ENCODE measurements at regions not wholly inside any gene's neighbourhood (a gene's known extent, or its start where the extent isn't known, plus 50 kb on each side); places are given as distances from the start of the nearest gene placed in this dataset.
"Not testable (repeated sequence)": the region's sequence is repeated elsewhere in the genome, so short reads cannot be mapped to it uniquely, and the experiment has no call there.

DNA sequence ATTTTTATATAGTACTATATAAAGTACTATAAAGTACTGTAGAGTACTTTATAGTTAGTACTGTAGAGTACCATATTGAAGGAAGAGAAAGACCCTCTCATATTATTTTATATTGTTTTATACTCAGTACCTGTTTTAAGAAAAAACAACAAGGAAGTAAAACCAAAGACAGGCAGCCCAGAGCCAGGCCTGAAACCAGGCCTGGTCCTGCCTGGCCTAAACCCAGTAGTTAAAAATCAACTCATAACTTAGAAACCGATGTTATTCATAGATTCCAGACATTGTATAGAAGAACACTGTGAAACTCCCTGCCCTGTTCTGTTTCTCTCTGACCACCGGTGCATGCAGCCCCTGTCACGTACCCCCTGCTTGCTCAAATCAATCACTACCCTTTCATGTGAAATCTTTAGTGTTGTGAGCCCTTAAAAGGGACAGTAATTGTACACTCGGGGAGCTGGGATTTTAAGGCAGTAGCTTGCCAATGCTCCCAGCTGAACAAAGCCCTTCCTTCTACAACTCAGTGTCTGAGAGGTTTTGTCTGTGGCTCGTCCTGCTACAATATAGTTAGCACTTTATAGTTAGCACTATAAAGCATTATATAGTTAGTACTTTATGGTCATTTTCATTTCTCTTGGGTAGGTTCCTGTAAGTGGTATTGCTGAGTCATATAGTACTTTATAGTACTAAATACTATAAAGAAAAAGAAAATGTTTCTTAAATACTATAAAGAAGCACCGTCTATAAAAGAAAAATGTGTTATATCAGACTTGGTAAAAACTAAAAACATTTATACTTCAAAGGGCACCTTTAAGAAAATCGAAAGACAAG, 940.6 kb upstream of the ACO1 start:
- H2AK5ac ChIP-seq (ENCODE audit: low read depth, low read length); H3K4me3 ChIP-seq (ENCODE audit: insufficient read depth, low read depth, low read length); H3K56ac ChIP-seq (ENCODE audit: extremely low read depth, insufficient read depth, low read length); H4K20me1 ChIP-seq (ENCODE audit: insufficient read depth, low read length); H3K27me3 ChIP-seq (ENCODE audit: control insufficient read depth, insufficient read depth, low read length); CTCF ChIA-PET; H3K4me1 ChIP-seq (ENCODE audit: control insufficient read depth, insufficient read depth, low read length); H3K27ac ChIP-seq (ENCODE audit: insufficient read depth, low read length); H3K14ac ChIP-seq (replicated peaks; ENCODE audit: low read depth, low read length); H2BK15ac ChIP-seq (ENCODE audit: low read depth, low read length); DNase-seq; H4K8ac ChIP-seq (ENCODE audit: low read depth in 2 of 2, low read length in 2 of 2); H3K18ac ChIP-seq (ENCODE audit: low read depth, low read length); ATAC-seq (ENCODE audit: low read depth); H3K36me3 ChIP-seq (ENCODE audit: control insufficient read depth, insufficient read depth, low read length); H4K91ac ChIP-seq (ENCODE audit: insufficient read depth, low read depth, low read length); H2AK9ac ChIP-seq (replicated peaks; ENCODE audit: low read depth, low read length, poor library complexity); intact Hi-C loops (cut with micrococcal nuclease); H4K5ac ChIP-seq (ENCODE audit: low read depth, low read length); H3K23ac ChIP-seq (ENCODE audit: low read depth, low read length); H3K9me3 ChIP-seq (ENCODE audit: control insufficient read depth, insufficient read depth, low read length); H3K79me1 ChIP-seq (ENCODE audit: low read depth in 1 of 2, low read length in 2 of 2); in situ Hi-C loops (cut with MboI; ENCODE audit: low sequenced_read_pairs); H2BK5ac ChIP-seq (ENCODE audit: low read depth, low read length, poor library complexity, severe bottlenecking); H2AFZ ChIP-seq (replicated peaks; ENCODE audit: low read length, poor library complexity); dilution Hi-C loops (cut with HindIII; ENCODE audit: low sequenced_read_pairs, unreplicated experiment); H2BK120ac ChIP-seq (ENCODE audit: low read depth, low read length); H3K4me2 ChIP-seq (ENCODE audit: low read depth, low read length); H3K4ac ChIP-seq (ENCODE audit: low read depth, low read length); BruUV-seq (replicated peaks); POLR2A ChIA-PET (ENCODE audit: unreplicated experiment); H3K9me1 ChIP-seq (ENCODE audit: insufficient read depth, low read length); H3K9ac ChIP-seq (ENCODE audit: low read depth, low read length); H2BK20ac ChIP-seq (ENCODE audit: low read depth, low read length): not testable (repeated sequence)
- no CpG with 5 or more reads among the region's 7 CpGs for WGBS, 2 experiments (ENCODE audit: extremely low coverage in 2 of 2, insufficient read length in 1 of 2)
